Aorta (tissue), 5 donors: ENCODE measurements at regions not wholly inside any gene's neighbourhood (a gene's known extent, or its start where the extent isn't known, plus 50 kb on each side); places are given as distances from the start of the nearest gene placed in this dataset.
"Not testable (repeated sequence)": the region's sequence is repeated elsewhere in the genome, so short reads cannot be mapped to it uniquely, and the experiment has no call there.

Source experiments
- ATAC-seq: fragments of 200-7000 bp; cut with Tn5 transposase; one replicate; pipeline ENCODE4 v1.9.1; 2022; ENCODE audit warnings: moderate library complexity; ENCODE audit not compliant: low FRiP score
- DNase-seq, 2 donors: peaks; one replicate each; pipeline ENCODE4 v3.0.0-alpha.2; 2020
- H3K27ac ChIP-seq, 2 donors: one replicate each; pipeline ENCODE4 v1.5.1; 2013; ENCODE audit warnings: low read length in 2 of 2, mild to moderate bottlenecking in 2 of 2, moderate library complexity in 2 of 2, control low read depth in 1 of 2, inconsistent platforms in 1 of 2, low read depth in 1 of 2
- H3K27me3 ChIP-seq, 2 donors: one replicate each; pipeline ENCODE4 v1.6.1; 2013; ENCODE audit warnings: control low read depth in 1 of 2, low read length in 1 of 2, mild to moderate bottlenecking in 1 of 2, moderate library complexity in 1 of 2; ENCODE audit not compliant: insufficient read depth in 2 of 2, control insufficient read depth in 1 of 2
- H3K36me3 ChIP-seq, 2 donors: one replicate each; pipeline ENCODE4 v1.6.1; 2013; ENCODE audit warnings: control low read depth in 1 of 2, low read length in 1 of 2, mild to moderate bottlenecking in 1 of 2; ENCODE audit not compliant: insufficient read depth in 2 of 2, control insufficient read depth in 1 of 2
- H3K4me1 ChIP-seq, 2 donors: one replicate each; pipeline ENCODE4 v1.6.1; 2013; ENCODE audit warnings: low read length in 2 of 2, control low read depth in 1 of 2, mild to moderate bottlenecking in 1 of 2, moderate library complexity in 1 of 2; ENCODE audit not compliant: insufficient read depth in 2 of 2, control insufficient read depth in 1 of 2
- H3K4me3 ChIP-seq, 2 donors: one replicate each; pipeline ENCODE4 v1.5.1; 2013; ENCODE audit warnings: low read length in 2 of 2, control low read depth in 1 of 2, mild to moderate bottlenecking in 1 of 2
- H3K9me3 ChIP-seq: one replicate; pipeline ENCODE4 v1.6.1; 2013; ENCODE audit warnings: mild to moderate bottlenecking, low read length; ENCODE audit not compliant: control insufficient read depth
- WGBS, 2 donors: extraction: QIAGEN DNeasy Blood & Tissue Kit; methylation state at CpG; one replicate each; pipeline ENCODE4 v1.1.7; 2013; 5-methylcytosine and 5-hydroxymethylcytosine counted together
- intact Hi-C, 2 donors: fragments of 100-400 bp; cut with DNase I; formaldehyde crosslinking; loops; one replicate each; pipeline versions ENCODE4 v1.14.2 to v1.15.0; 2022
- donor health status: healthy with polysubstance abuse.
- donor health status: Bipolar disorder and iron deficiency.
- donor health status: DM: no; HTN: no; CAD: no.
- donor health status: DM: no; HTN: no; CAD: no.
- donor health status: DM: yes; HTN: yes; CAD: no.

DNA sequence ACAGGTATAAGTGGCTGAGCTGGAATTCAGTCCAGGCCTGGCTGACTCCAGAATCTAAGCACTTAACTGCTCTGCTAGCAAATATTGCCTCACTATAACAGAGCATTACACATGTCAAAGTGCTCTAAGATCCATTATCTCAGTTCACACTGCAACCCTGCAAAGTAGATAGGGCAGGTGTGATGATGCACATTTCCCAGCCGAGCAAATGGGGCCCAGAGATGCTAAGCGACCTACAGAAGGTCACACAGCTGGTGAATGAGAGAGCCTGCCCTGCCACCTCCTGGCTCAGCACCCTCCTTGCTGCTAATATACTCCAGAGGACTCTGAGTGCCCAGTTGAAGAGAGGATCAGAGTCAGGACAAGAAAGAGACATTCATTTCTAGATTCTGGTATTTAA is 73.6 kb upstream of the CCL1 start:
- WGBS, 2 donors: 73 to 79% methylated on average over 2 of the region's 2 CpGs
- ATAC-seq (no peak), DNase-seq (no peak)
- H3K4me1 ChIP-seq: no peaks in the 10 kb centered on the region
- no peak overlapping the region for H3K27ac ChIP-seq
- H3K27me3 ChIP-seq: no peaks in the 10 kb centered on the region
- no peak overlapping the region for H3K4me3 ChIP-seq
- H3K36me3 ChIP-seq: no peaks in the 10 kb centered on the region
- no peaks in the 10 kb centered on the region for H3K9me3 ChIP-seq
- intact Hi-C loops: no loop called here

DNA sequence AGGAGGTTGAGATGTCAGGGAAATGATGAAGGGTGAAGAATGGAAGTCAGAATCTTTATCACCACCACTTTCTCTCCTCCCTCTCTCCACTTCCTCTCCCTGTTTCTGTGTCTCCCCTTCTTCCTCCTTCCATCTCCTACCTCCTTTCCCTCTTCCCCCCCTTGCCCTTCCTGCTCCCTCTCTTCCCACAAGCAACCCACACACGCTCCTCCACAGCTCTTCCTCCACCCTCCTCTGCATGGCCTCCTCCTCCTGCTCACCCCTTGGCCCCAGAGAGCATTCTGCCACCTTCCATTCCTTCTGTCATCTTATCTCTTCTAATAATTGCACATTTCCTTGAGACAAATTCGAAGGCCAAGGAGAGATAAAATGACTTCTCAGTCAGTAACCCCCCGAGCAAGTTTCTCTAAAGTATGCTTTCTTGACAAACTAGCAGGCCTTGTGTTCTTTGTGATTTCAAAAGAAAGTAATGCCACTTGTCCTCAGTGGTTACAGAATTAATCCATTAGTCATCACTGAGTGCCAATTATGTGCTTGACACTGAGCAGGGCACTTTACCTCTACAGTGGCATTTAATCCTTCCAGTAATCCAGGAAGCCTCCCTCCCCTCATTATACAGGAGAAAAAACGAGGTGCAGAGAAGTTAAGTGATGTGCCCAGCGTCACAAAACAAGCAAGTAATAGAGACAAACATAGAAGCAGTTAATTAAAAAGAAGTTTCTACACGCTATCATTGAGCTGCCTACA is 72.3 kb upstream of the CCL1 start:
- H3K27me3 ChIP-seq: no peaks in the 10 kb centered on the region
- ATAC-seq (no peak), DNase-seq (no peak)
- H3K27ac ChIP-seq: no peak overlapping the region
- H3K36me3 ChIP-seq: no peaks in the 10 kb centered on the region
- intact Hi-C loops: no loop called here
- no peaks in the 10 kb centered on the region for H3K4me1 ChIP-seq
- WGBS, 2 donors: 72% methylated on average over 6 of the region's 6 CpGs
- H3K9me3 ChIP-seq: no peaks in the 10 kb centered on the region
- no peak overlapping the region for H3K4me3 ChIP-seq

DNA sequence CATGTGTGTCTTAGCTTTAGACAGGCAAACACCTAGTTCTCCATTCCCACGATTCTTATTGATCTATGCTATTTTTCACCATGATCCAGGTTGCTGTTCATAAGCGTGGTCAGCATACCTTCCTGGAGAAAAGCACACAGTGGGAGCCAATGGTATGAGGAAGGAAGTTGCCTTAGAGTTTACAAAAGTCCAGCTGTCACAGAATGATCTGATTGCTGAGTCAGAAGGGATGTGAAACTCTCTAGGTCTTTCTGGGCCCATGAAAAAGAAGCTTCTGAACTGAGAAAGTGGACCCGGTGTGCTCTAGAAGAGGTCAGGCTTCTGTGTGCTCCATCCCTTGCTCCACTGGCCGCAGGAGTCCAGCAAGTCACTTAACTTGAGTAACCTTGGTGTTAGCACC is 71.0 kb upstream of the CCL1 start:
- no peaks in the 10 kb centered on the region for H3K4me1 ChIP-seq
- no peaks in the 10 kb centered on the region for H3K27me3 ChIP-seq
- no peak overlapping the region for H3K4me3 ChIP-seq
- H3K36me3 ChIP-seq: no peaks in the 10 kb centered on the region
- 35 to 42% methylated on average over 4 of the region's 4 CpGs for WGBS, 2 donors
- H3K9me3 ChIP-seq: no peaks in the 10 kb centered on the region
- DNase-seq (no peak), ATAC-seq (no peak)
- H3K27ac ChIP-seq: no peak overlapping the region
- intact Hi-C loops: no loop called here

- intact Hi-C loops: loop anchor here in 1 of 2 donors (10.0 kb wide), 1 partner anchor 210 kb away; no protein-coding TSS in a partner anchor
Measured at GRCh38 chr17:34424814-34425491, 61.9 kb upstream of the CCL1 start.

GRCh38 chr17:34423978-34424813 is 61.2 kb upstream of the CCL1 start:
- intact Hi-C loops: loop anchor here in 1 of 2 donors (10.0 kb wide), 1 partner anchor 211 kb away; no protein-coding TSS in a partner anchor
- H3K36me3 ChIP-seq: no peaks in the 10 kb centered on the region
- no peaks in the 10 kb centered on the region for H3K9me3 ChIP-seq
- H3K4me3 ChIP-seq: no peak overlapping the region
- ATAC-seq (no peak), DNase-seq (no peak)
- H3K27me3 ChIP-seq: no peaks in the 10 kb centered on the region
- no peaks in the 10 kb centered on the region for H3K4me1 ChIP-seq
- WGBS, 2 donors: 5 to 7% methylated on average over 27 to 29 of the region's 29 CpGs
- no peak overlapping the region for H3K27ac ChIP-seq

More at GRCh38 chr17:34424814-34425491, 61.9 kb upstream of the CCL1 start:
- ATAC-seq: no peak
- DNase-seq: no peak
- Histone ChIP-seq H3K4me3 (no peak overlapping the region), H3K36me3 (no peaks in the 10 kb centered on the region), H3K9me3 (no peaks in the 10 kb centered on the region), H3K4me1 (no peaks in the 10 kb centered on the region), H3K27me3 (no peaks in the 10 kb centered on the region), H3K27ac (no peak overlapping the region)
- WGBS, 2 donors: 14 to 18% methylated on average over 14 of the region's 14 CpGs

DNA sequence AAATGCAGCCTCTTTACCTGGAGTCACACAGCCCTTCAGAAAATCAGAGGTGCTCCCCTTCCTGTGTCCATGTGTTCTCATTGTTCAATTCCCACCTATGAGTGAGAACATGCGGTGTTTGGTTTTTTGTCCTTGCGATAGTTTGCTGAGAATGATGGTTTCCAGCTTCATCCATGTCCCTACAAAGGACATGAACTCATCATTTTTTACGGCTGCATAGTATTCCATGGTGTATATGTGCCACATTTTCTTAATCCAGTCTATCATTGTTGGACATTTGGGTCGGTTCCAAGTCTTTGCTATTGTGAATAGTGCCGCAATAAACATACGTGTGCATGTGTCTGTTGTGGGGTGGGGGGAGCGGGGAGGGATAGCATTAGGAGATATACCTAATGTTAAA is 60.3 kb upstream of the CCL1 start:
- not testable (repeated sequence) for H3K36me3 ChIP-seq, DNase-seq, H3K4me3 ChIP-seq, H3K9me3 ChIP-seq, H3K4me1 ChIP-seq, H3K27ac ChIP-seq, ATAC-seq, H3K27me3 ChIP-seq
- intact Hi-C loops: loop anchor here in 1 of 2 donors (10.0 kb wide), 1 partner anchor 211 kb away; no protein-coding TSS in a partner anchor
- 74 to 80% methylated on average over 5 to 7 of the region's 7 CpGs for WGBS, 2 donors

GRCh38 chr17:34420900-34421299 is 57.9 kb upstream of the CCL1 start:
- no peak overlapping the region for H3K4me3 ChIP-seq
- H3K36me3 ChIP-seq: no peaks in the 10 kb centered on the region
- 69 to 74% methylated on average over 3 of the region's 3 CpGs for WGBS, 2 donors
- ATAC-seq (no peak), DNase-seq (no peak)
- no peaks in the 10 kb centered on the region for H3K4me1 ChIP-seq
- no peaks in the 10 kb centered on the region for H3K9me3 ChIP-seq
- intact Hi-C loops: loop anchor here (2.0 to 10.0 kb wide), 3 partner anchors 214 to 700 kb away; partner anchors contain the start of genes FNDC8 (in 1 of the 2) and RAD51D (in 1 of the 2)
- H3K27me3 ChIP-seq: no peaks in the 10 kb centered on the region
- no peak overlapping the region for H3K27ac ChIP-seq

DNA sequence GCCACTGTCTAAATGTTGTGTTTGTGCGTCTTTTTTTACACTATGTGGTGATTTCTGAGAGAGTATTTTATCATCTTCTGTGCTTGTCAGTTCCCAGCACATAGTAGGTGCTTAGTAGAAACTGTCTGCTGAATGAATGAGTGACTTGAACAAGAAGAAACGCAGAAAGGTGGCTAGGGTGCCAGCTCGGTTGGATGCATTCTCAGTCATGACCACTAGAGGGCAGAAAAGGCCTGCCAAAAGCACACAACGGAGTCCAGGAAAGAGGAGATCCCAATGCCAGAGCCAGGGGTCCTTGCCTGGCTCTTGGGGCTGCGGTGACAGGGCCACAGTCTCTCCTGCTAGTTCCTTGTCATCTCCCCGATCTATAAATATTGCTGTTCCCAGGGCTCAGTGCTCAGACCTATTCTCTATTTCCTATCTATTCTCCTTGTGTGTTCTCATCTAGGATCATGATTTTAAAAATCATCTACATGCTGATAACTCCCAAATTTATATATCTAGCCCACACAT is 57.3 kb upstream of the CCL1 start:
- Histone ChIP-seq H3K4me3 (no peak overlapping the region), H3K27me3 (no peaks in the 10 kb centered on the region), H3K36me3 (no peaks in the 10 kb centered on the region), H3K9me3 (no peaks in the 10 kb centered on the region), H3K4me1 (no peaks in the 10 kb centered on the region), H3K27ac (no peak overlapping the region)
- intact Hi-C loops: loop anchor here (2.0 to 10.0 kb wide), 3 partner anchors 214 to 700 kb away; partner anchors contain the start of genes FNDC8 (in 1 of the 2) and RAD51D (in 1 of the 2)
- ATAC-seq (peak; percentile 68), DNase-seq (peak in 1 of 2 donors; percentile 62)
- 3 to 5% methylated on average over 6 of the region's 6 CpGs for WGBS, 2 donors
